ENCODE measurements at regions not wholly inside any gene's neighbourhood (a gene's known extent, or its start where the extent isn't known, plus 50 kb on each side); places are given as distances from the start of the nearest gene placed in this dataset.

DNA sequence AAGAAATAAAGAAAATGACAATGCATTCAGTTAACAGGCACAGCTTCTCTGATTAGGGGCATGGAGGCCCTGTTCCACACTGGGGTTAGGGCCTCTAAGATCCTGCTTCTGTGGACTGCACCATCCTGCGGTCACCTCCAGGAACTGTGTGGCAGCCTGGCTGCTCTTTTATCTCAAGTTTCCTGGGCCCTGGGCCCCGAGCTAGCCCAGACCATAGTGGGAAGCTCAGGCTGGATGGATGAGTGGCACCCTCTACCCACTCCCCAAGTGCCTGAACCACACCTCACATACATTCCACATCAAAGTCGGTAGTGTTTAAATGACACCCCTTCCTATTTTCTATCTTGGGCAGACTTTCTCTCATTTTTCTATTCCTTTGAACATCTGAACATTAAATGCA is 461.5 kb upstream of the MKI67 start:
- H3K27me3 ChIP-seq (ENCODE audit: control insufficient read depth, insufficient read depth, low read length), result no peaks in the 10 kb centered on the region
- ChIA-PET POLR2A (no interaction called here), CTCF (no interaction called here)
- H3K4me3 ChIP-seq (ENCODE audit: low read depth, low read length), result no peak overlapping the region
- H3K27ac ChIP-seq (ENCODE audit: low read depth, low read length), result no peak overlapping the region
- DNase-seq (ENCODE audit: low read depth, low spot score), result no peak
- peaks cover 21% of the 10 kb centered on the region for H3K9me3 ChIP-seq (ENCODE audit: control insufficient read depth, insufficient read depth, low read length)
- TF ChIP-seq, protein P1, sequence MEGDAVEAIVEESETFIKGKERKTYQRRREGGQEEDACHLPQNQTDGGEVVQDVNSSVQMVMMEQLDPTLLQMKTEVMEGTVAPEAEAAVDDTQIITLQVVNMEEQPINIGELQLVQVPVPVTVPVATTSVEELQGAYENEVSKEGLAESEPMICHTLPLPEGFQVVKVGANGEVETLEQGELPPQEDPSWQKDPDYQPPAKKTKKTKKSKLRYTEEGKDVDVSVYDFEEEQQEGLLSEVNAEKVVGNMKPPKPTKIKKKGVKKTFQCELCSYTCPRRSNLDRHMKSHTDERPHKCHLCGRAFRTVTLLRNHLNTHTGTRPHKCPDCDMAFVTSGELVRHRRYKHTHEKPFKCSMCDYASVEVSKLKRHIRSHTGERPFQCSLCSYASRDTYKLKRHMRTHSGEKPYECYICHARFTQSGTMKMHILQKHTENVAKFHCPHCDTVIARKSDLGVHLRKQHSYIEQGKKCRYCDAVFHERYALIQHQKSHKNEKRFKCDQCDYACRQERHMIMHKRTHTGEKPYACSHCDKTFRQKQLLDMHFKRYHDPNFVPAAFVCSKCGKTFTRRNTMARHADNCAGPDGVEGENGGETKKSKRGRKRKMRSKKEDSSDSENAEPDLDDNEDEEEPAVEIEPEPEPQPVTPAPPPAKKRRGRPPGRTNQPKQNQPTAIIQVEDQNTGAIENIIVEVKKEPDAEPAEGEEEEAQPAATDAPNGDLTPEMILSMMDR (IDR thresholded peaks at IDR 0.05; ENCODE audit: low read depth, low read length), result no peak

- TF ChIP-seq, protein P1 (IDR thresholded peaks at IDR 0.05; ENCODE audit: low read depth, low read length), result no peak
- H3K9me3 ChIP-seq (ENCODE audit: control insufficient read depth, insufficient read depth, low read length), result peaks cover 21% of the 10 kb centered on the region
- ChIA-PET CTCF (no interaction called here), POLR2A (no interaction called here)
- no peak for DNase-seq (ENCODE audit: low read depth, low spot score)
- no peak overlapping the region for H3K27ac ChIP-seq (ENCODE audit: low read depth, low read length)
- no peak overlapping the region for H3K4me3 ChIP-seq (ENCODE audit: low read depth, low read length)
- H3K27me3 ChIP-seq (ENCODE audit: control insufficient read depth, insufficient read depth, low read length), result no peaks in the 10 kb centered on the region
Observed at GRCh38 chr10:128588402-128588801, 462.2 kb upstream of the MKI67 start.

DNA sequence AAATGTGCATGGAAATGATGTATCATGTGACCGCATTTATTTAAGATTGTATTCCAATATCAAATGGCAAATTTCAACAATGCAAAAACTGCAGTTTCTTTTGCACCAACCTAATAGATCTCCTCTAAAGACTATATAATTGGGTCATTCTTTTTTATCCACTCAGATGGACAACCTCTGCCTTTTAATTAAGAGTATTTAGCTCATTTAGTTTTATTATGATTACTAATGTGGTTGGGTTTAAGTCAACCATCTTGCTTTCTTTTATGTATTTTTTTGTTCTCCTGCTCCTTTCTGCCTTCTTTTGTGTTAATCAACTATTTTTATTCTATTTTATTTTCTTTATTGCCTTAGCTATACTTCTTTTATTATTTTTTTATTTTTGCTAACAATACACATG is 468.5 kb upstream of the MKI67 start:
- H3K4me3 ChIP-seq (ENCODE audit: low read depth, low read length), result no peak overlapping the region
- DNase-seq (ENCODE audit: low read depth, low spot score), result no peak
- no peaks in the 10 kb centered on the region for H3K27me3 ChIP-seq (ENCODE audit: control insufficient read depth, insufficient read depth, low read length)
- TF ChIP-seq, protein P1 (IDR thresholded peaks at IDR 0.05; ENCODE audit: low read depth, low read length), result no peak
- no peak overlapping the region for H3K27ac ChIP-seq (ENCODE audit: low read depth, low read length)
- H3K9me3 ChIP-seq (ENCODE audit: control insufficient read depth, insufficient read depth, low read length), result peaks cover 13% of the 10 kb centered on the region; the same call in 1 of the 2 replicates
- ChIA-PET POLR2A (no interaction called here), CTCF (interaction anchor here (0.5 kb wide), 1 partner anchor 385 kb away, joined by 9 read pairs; no protein-coding TSS in a partner anchor)

- H3K4me3 ChIP-seq (ENCODE audit: low read depth, low read length), result no peak overlapping the region
- no peak for DNase-seq (ENCODE audit: low read depth, low spot score)
- POLR2A ChIA-PET, result no interaction called here
- no peaks in the 10 kb centered on the region for H3K27me3 ChIP-seq (ENCODE audit: control insufficient read depth, insufficient read depth, low read length)
- CTCF ChIA-PET, result no interaction called here
- peaks cover 12% of the 10 kb centered on the region for H3K9me3 ChIP-seq (ENCODE audit: control insufficient read depth, insufficient read depth, low read length)
- TF ChIP-seq, protein P1 (IDR thresholded peaks at IDR 0.05; ENCODE audit: low read depth, low read length), result no peak
- no peak overlapping the region for H3K27ac ChIP-seq (ENCODE audit: low read depth, low read length)
Observed at GRCh38 chr10:128596906-128597305, 470.7 kb upstream of the MKI67 start.

- Histone ChIP-seq H3K9me3 (ENCODE audit: control insufficient read depth, insufficient read depth, low read length) (peaks cover 20% of the 10 kb centered on the region), H3K27ac (ENCODE audit: low read depth, low read length) (no peak overlapping the region), H3K27me3 (ENCODE audit: control insufficient read depth, insufficient read depth, low read length) (no peaks in the 10 kb centered on the region), H3K4me3 (ENCODE audit: low read depth, low read length) (no peak overlapping the region)
- CTCF ChIA-PET, result no interaction called here
- TF ChIP-seq, protein P1 (IDR thresholded peaks at IDR 0.05; ENCODE audit: low read depth, low read length), result no peak
- no peak for DNase-seq (ENCODE audit: low read depth, low spot score)
- POLR2A ChIA-PET, result no interaction called here
Observed at GRCh38 chr10:128599030-128599429, 472.8 kb upstream of the MKI67 start.
